Esophagus mucosa (tissue), 1 donor: ENCODE measurements at regions not wholly inside any gene's neighbourhood (a gene's known extent, or its start where the extent isn't known, plus 50 kb on each side); places are given as distances from the start of the nearest gene placed in this dataset.
A peak's percentile ranks its signal among the peaks of the same experiment; 100 is the strongest.
"Not testable (repeated sequence)": the region's sequence is repeated elsewhere in the genome, so short reads cannot be mapped to it uniquely, and the experiment has no call there.

ENCODE experiments used
- ATAC-seq: fragments of 200-7000 bp; cut with Tn5 transposase; one replicate; pipeline ENCODE4 v1.9.1; 2020
- donor health status: DM: yes; HTN: yes; CAD: no.

GRCh38 chr5:82473262-82473661, 195.1 kb upstream of the RPS23 start:
- no peak for ATAC-seq

- ATAC-seq = no peak
These were observed 192.2 kb upstream of the RPS23 start for GRCh38 chr5:82470185-82470994.

DNA sequence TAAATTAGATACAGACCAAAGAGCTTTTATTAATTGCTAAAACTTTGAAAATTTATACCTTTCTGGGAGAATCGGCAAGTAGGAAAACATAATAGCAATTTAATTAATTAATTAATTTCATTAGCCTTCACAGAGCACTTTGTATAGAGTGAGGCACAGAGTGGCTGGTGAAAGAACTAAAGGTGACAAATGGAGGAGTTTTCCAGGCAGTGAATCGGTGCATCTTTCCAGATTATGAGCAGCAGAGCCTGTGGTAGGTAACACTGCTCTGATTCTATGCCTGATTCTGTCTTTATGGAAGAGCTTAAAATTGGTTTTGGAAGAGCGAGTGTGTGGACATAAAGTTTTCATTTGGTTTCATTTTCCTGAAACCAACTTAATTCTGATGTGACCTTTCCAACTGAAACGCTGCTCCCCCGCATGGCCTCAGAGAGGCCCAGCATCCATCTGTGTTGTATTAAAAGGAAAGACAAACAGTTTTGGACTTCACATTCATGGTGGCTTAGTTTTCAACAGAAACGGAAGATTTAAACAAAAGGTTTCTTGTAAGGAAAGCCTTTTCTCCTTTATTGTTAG, 188.9 kb upstream of the RPS23 start:
- no peak for ATAC-seq

DNA sequence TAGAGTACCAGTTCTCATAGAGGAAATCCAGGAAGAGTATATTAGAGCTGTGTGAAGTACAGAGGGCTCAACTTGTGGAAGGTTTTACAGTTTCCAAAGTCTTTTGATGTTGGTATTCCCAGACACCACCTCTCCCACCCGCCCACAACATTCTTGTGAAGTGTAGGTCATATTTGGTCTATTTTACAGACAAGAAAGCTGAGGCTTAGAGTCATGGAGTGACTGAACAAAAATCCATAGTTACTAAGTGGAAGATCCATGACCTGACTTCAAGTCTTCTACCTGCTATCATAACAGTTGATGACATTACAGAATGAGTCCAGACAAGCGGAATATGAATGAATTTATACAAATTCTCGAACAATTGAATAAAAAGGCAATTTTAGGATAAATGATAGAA, 187.1 kb upstream of the RPS23 start:
- ATAC-seq = no peak

DNA sequence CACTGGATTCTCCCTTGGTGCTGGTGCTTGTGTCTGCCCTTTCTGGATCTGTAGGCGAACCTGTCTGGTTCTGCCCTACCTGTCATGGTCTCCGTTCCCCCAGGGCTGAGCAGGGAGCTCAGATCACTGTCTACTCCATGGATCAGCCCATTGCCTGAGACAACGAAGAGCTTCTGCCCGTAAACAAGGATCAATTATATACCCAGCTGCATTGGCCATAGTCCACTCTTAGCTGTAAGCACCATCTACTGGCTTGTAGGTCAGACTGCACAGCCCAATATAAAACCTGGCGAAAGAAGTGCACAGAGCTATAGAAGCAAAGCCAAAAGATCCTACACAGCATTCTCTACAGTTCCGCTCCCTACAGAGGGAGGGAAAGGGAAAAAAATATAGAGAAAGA, 181.5 kb upstream of the RPS23 start:
- ATAC-seq = no peak

- ATAC-seq = not testable (repeated sequence)
These were observed 177.2 kb upstream of the RPS23 start for GRCh38 chr5:82455317-82455716.

DNA sequence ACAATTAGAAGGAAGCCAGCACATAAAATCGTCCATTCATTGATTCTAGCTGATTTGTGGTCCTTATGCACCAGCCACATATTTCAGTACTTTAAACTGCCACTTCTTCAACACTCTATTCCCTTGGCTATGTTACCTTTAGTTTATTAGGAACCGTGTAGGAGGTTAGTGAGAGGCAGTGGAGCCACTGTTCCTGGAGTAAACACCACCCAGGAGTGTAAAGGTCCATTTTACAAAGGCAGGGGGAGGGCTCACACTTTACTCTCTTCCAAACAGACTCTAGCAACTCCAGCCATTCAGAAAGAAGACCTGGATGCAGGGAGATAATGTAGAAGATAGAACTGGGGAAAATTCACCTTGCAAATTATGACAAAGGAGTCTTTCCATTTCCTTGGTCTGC, 170.2 kb upstream of the RPS23 start:
- no peak for ATAC-seq

DNA sequence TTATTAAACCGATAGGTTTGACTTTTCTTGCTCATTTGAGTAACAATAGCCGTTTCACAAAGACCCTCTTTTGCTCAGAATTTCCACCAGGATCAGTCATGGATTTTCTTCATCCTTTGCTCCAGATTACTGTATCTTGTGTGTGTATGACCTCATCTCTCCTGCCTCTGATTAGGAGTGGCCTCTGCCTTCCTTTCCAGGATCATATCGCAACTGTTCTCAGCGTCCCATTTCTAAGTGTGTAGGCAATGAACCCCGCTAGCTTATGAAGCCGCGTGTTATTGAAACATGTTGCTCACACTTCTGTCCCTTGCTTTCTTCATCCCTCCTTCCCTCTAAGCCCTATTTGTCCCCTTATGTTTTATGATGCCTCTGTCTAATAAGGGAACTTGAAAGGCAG, 169.8 kb upstream of the RPS23 start:
- no peak for ATAC-seq

DNA sequence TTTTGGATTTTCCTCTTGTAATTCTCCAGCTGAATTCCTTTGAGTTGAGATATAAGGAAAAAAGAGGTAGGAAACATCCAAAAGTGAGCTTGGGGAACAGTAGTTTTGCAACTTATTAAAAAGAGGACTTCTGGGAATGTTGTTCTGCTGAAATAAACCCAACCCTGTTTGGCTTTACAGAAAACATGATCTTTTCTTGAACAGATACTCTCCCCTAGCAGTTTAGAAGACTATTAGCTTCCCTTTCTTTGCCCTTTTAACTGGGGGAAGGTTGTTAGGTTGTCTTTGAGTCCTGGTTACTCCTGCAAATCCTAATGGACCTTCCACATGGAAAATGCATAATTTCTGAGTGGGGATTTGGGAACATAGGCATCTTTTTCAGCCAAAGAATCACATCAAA, 168.7 kb upstream of the RPS23 start:
- ATAC-seq = no peak

- no peak for ATAC-seq
These were observed 167.7 kb upstream of the RPS23 start for GRCh38 chr5:82445726-82446335.

- no peak for ATAC-seq
These were observed 161.7 kb upstream of the RPS23 start for GRCh38 chr5:82439750-82440445.

DNA sequence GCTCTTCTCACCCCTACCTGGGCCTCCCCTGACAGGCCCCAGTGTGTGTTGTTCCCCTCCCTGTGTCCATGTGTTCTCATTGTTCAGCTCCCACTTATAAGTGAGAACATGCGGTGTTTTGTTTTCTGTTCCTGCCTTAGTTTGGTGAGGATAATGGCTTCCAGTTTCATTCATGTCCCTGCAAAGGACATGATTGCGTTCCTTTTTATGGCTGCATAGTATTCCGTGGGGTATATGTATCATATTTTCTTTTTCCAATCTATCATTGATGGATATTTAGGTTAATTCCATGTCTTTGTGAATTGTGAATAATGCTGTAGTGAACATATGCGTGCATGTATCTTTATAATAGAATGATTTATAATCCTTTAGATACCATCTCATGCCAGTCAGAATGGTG, 159.4 kb upstream of the RPS23 start:
- ATAC-seq = not testable (repeated sequence)

- no peak for ATAC-seq
These were observed 158.1 kb upstream of the RPS23 start for GRCh38 chr5:82436291-82436690.

- ATAC-seq = not testable (repeated sequence)
These were observed 156.8 kb upstream of the RPS23 start for GRCh38 chr5:82434696-82435660.

GRCh38 chr5:82426464-82427154, 148.5 kb upstream of the RPS23 start:
- ATAC-seq = no peak

DNA sequence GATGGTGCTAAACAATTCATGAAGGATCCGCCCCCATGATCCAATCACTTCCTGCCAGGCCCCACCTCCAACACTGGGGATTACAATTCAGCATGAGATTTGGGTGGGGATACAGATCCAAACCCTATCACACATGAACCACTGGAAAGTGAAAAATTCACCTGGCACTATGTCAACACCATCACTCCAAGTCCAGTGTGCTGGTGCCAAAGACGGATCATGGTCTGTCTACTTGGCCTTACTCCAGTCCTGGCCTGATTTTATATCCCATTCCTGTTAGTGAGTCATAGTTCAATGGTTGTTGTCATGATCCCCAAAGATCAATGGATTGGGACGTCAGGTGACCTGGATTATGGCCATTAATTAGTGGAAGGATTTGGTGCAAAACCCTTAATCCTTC, 147.4 kb upstream of the RPS23 start:
- peak; percentile 45 for ATAC-seq

- no peak for ATAC-seq
These were observed 146.1 kb upstream of the RPS23 start for GRCh38 chr5:82424211-82424610.

DNA sequence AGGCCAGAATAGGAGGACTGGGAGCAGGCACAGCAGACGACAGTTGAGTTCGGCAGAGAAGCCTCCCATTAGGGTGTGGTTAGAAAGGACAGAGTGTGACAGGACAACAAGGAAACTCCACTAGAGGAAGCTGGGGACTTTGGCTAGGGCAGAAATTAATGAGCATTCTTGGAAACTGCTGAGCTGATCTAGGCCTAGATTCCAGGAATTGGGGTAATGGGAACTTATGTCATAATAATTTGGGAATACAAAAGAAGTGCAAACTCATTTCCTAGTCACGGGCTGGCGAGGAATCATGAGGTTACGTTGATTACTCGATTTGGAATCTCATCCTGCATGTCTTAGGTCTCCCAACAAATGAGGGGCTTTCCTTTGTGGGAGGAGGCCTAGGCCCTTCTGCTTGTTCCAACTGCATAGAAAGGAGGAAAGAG, 144.6 kb upstream of the RPS23 start:
- ATAC-seq = no peak

DNA sequence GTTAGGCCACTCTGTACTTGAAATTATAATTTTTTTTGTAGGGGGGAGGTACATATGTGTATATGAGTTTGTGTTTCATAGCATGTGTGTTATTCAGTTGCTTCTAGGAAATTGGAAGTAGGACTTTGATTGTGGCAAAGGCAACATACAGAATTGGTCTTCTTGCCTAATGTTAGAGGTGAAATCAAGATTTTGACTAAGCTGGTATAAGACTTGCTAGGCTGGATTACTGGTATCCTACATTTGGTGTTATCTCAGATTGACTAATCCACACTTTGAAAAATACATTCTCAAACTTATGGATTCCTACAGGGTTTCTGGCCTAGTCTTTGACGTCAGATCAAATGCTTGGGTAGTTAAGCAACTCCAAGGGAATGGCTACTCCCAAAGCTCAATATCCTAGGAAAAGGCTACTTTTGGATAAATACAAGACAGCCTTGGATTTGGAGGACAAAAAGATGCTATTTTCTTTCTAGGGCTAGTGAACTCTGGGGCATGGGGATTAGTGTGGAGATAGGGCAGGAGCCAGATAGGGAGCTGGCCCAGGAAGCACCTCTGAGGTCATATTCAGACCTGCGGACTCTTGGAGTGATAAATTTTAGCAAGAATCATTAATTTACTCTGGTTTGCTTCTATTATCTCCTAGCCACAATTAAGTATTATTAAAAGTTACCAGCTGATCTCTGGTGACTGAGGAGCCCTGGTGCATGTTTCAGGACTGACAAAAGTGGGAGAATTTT, 144.0 kb upstream of the RPS23 start:
- ATAC-seq = no peak

GRCh38 chr5:82421119-82421518, 143.0 kb upstream of the RPS23 start:
- ATAC-seq = peak; percentile 76

DNA sequence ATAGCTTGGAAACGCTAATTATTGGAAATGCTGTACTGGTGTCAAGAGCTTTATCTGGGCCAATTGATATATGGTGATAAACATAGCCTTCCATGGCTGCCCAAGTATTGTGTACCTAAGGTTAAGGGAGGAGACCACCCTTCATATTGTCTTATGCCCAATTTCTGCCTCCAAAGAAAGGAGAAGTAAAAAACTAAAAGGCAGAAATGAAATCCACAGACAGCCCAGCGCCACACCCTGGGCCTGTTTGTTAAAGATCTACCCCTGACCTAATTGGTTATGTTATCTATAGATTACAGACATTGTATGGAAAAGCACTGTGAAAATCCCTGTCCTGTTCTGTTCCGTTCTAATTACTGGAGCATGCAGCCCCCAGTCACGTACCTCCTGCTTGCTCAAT, 142.4 kb upstream of the RPS23 start:
- not testable (repeated sequence) for ATAC-seq
